HCT116 (cell line): ENCODE measurements at regions not wholly inside any gene's neighbourhood (a gene's known extent, or its start where the extent isn't known, plus 50 kb on each side); places are given as distances from the start of the nearest gene placed in this dataset.
A peak's percentile ranks its signal among the peaks of the same experiment; 100 is the strongest.

Source experiments
- ATAC-seq: fragments of 200-7000 bp; cut with Tn5 transposase; 2 replicates; pipeline ENCODE4 v1.9.1; 2020; ENCODE audit warnings: mild to moderate bottlenecking, moderate library complexity
- BruUV-seq: library from RNA; stranded (reverse); fragments of 400-500 nt; replicated peaks from 2 replicates; lab custom pipeline; 2021; lab: Mats Ljungman, UMichigan
- CTCF ChIA-PET: fragments of 300-600 bp; sonication (Branson Sonifier 250); formaldehyde crosslinking; loops from one replicate; lab custom pipeline; 2021; ENCODE audit warnings: antibody characterized with exemption; lab: Charles Lee
- POLR2A ChIA-PET: fragments of 300-600, 350-600 bp; sonication (Branson Sonifier 250); formaldehyde crosslinking; loops from one replicate; lab custom pipeline; 2021; ENCODE audit warnings: antibody characterized with exemption; lab: Charles Lee
- RAD21 ChIA-PET, 2 experiments: fragments of 300-600 bp; sonication (Branson Sonifier 250); formaldehyde crosslinking; loops; one replicate each; lab custom pipeline; 2023; ENCODE audit warnings: low total read pairs in 2 of 2; ENCODE audit not compliant: uncharacterized antibody in 2 of 2, unreplicated experiment in 2 of 2, low non-redundant PET in 1 of 2; lab: Charles Lee
- DNase-seq: peaks from one replicate; pipeline ENCODE4 v3.0.0-alpha.2; 2010; ENCODE audit warnings: low read depth, low spot score
- H2AFZ ChIP-seq: fragments of 200-600 bp; shearing (Covaris generic), sonication (generic); 2 replicates; pipeline ENCODE4 v1.6.1; 2017; ENCODE audit warnings: low read depth, mixed run types, mixed read lengths, antibody characterized with exemption, low read length; ENCODE audit not compliant: poor library complexity, severe bottlenecking
- H3K27ac ChIP-seq: 2 replicates; pipeline ENCODE4 v1.5.1; 2012; ENCODE audit warnings: low read depth, low read length
- H3K27me3 ChIP-seq: fragments of 200-600 bp; sonication (generic); 2 replicates; pipeline ENCODE4 v1.6.1; 2016; ENCODE audit warnings: mixed run types, low read length, mixed read lengths; ENCODE audit not compliant: insufficient read depth
- H3K36me3 ChIP-seq, 2 experiments: fragments of 200-500 bp in 1 of 2; fragments of 200-600 bp in 1 of 2; sonication (Bioruptor generic) in 1 of 2; sonication (generic) in 1 of 2; 2 replicates each; pipeline versions ENCODE4 v1.5.1 to v1.6.1; 2014 to 2016; ENCODE audit warnings: low read length in 2 of 2, inconsistent platforms in 1 of 2, mixed read lengths in 1 of 2, mixed run types in 1 of 2; ENCODE audit not compliant: insufficient read depth in 2 of 2, control insufficient read depth in 1 of 2
- H3K4me1 ChIP-seq, 2 experiments: fragments of 200-600 bp in 1 of 2; sonication (generic) in 1 of 2; 2 replicates each; pipeline versions ENCODE4 v1.5.1 to v1.6.1; 2012 to 2017; ENCODE audit warnings: low read length in 2 of 2, inconsistent platforms in 1 of 2, mild to moderate bottlenecking in 1 of 2, mixed read lengths in 1 of 2, mixed run types in 1 of 2, moderate library complexity in 1 of 2; ENCODE audit not compliant: insufficient read depth in 2 of 2, control insufficient read depth in 1 of 2
- H3K4me2 ChIP-seq: fragments of 200-600 bp; sonication (generic); 2 replicates; pipeline ENCODE4 v1.6.1; 2017; ENCODE audit warnings: mixed run types, low read length, mixed read lengths
- H3K4me3 ChIP-seq, 2 experiments: fragments of 200-600 bp in 1 of 2; sonication (generic) in 1 of 2; replicated peaks in 1 of 2; 2 replicates each; pipeline ENCODE4 v1.5.1; 2011 to 2016; ENCODE audit warnings: low read length in 2 of 2, control low read depth in 1 of 2, low read depth in 1 of 2, mild to moderate bottlenecking in 1 of 2, mixed read lengths in 1 of 2, mixed run types in 1 of 2
- H3K79me2 ChIP-seq: fragments of 200-600 bp; sonication (generic); 2 replicates; pipeline ENCODE4 v1.6.1; 2017; ENCODE audit warnings: mild to moderate bottlenecking, mixed run types, low read length, moderate library complexity, mixed read lengths; ENCODE audit not compliant: insufficient read depth
- H3K9ac ChIP-seq: fragments of 200-600 bp; sonication (generic); 2 replicates; pipeline ENCODE4 v1.6.1; 2016; ENCODE audit warnings: low read length, mixed read lengths
- H3K9me2 ChIP-seq: fragments of 200-600 bp; sonication (generic), shearing (Covaris generic); 2 replicates; pipeline ENCODE4 v1.6.1; 2017; ENCODE audit warnings: mixed run types, mild to moderate bottlenecking, moderate library complexity; ENCODE audit not compliant: insufficient read depth
- H3K9me3 ChIP-seq, 2 experiments: fragments of 200-500 bp in 1 of 2; fragments of 200-600 bp in 1 of 2; sonication (Bioruptor generic) in 1 of 2; sonication (generic) in 1 of 2; 2 replicates each; pipeline ENCODE4 v1.6.1; 2014 to 2017; ENCODE audit warnings: low read length in 2 of 2, mixed read lengths in 2 of 2, inconsistent platforms in 1 of 2, low read depth in 1 of 2, mild to moderate bottlenecking in 1 of 2, mixed run types in 1 of 2, moderate library complexity in 1 of 2; ENCODE audit not compliant: control insufficient read depth in 1 of 2, insufficient read depth in 1 of 2
- H4K20me1 ChIP-seq: fragments of 200-600 bp; sonication (generic), shearing (Covaris generic); 2 replicates; pipeline ENCODE4 v1.6.1; 2017; ENCODE audit warnings: mixed run types, mild to moderate bottlenecking, moderate library complexity; ENCODE audit not compliant: insufficient read depth
- CEBPB ChIP-seq: IDR thresholded peaks from 2 replicates; pipeline ENCODE4 v1.6.1; 2012; ENCODE audit warnings: low read depth
- EGR1 ChIP-seq: IDR thresholded peaks from 2 replicates; pipeline ENCODE4 v1.6.1; 2012; ENCODE audit warnings: low read depth
- ELF1 ChIP-seq: IDR thresholded peaks from 2 replicates; pipeline ENCODE4 v1.6.1; 2012; ENCODE audit warnings: low read depth, borderline replicate concordance
- FOSL1 ChIP-seq: IDR thresholded peaks from 2 replicates; pipeline ENCODE4 v1.6.1; 2012; ENCODE audit warnings: low read depth
- JUND ChIP-seq: IDR thresholded peaks from 2 replicates; pipeline ENCODE4 v1.6.1; 2012
- RAD21 ChIP-seq: IDR thresholded peaks from 2 replicates; pipeline ENCODE4 v1.6.1; 2012; ENCODE audit warnings: low read depth, mild to moderate bottlenecking
- SIN3A ChIP-seq: IDR thresholded peaks from 2 replicates; pipeline ENCODE4 v1.6.1; 2012; ENCODE audit warnings: low read depth
- SP1 ChIP-seq: IDR thresholded peaks from 2 replicates; pipeline ENCODE4 v1.6.1; 2012; ENCODE audit warnings: low read depth
- TCF7L2 ChIP-seq: IDR thresholded peaks from 2 replicates; pipeline ENCODE4 v1.7.0; 2011; ENCODE audit warnings: borderline replicate concordance, inconsistent platforms; ENCODE audit not compliant: insufficient read depth, insufficient read length; ENCODE audit errors: extremely low read depth
- ZNF274 ChIP-seq: fragments of 200-500 bp; sonication (Bioruptor generic); IDR thresholded peaks from 2 replicates; pipeline ENCODE4 v1.6.1; 2014; ENCODE audit warnings: mild to moderate bottlenecking, low read depth, low read length, inconsistent platforms
- intact Hi-C: fragments of 100-400 bp; cut with micrococcal nuclease; formaldehyde crosslinking; loops from 2 replicates; pipeline ENCODE4 v1.10.0; 2022
- TF ChIP-seq, protein P1 (sequence below), 3 experiments: fragments of 200-600 bp in 1 of 3; sonication (generic) in 1 of 3; IDR thresholded peaks in 2 of 3; conservative IDR thresholded peaks in 1 of 3; 2 replicates each; pipeline ENCODE4 v1.5.1; 2012 to 2017; ENCODE audit warnings: low read depth in 2 of 3, low read length in 2 of 3, antibody characterized with exemption in 1 of 3, borderline replicate concordance in 1 of 3, control low read depth in 1 of 3, mild to moderate bottlenecking in 1 of 3, mixed read lengths in 1 of 3, mixed run types in 1 of 3, moderate library complexity in 1 of 3; ENCODE audit not compliant: insufficient read depth in 1 of 3
- TF ChIP-seq, protein P2 (sequence below): IDR thresholded peaks from 2 replicates; pipeline ENCODE4 v1.6.1; 2011; ENCODE audit warnings: mild to moderate bottlenecking, low read length, moderate library complexity; ENCODE audit not compliant: insufficient replicate concordance; ENCODE audit errors: extremely low read depth
- TF ChIP-seq, protein P3 (sequence below): IDR thresholded peaks from 2 replicates; pipeline ENCODE4 v1.6.1; 2012

DNA sequence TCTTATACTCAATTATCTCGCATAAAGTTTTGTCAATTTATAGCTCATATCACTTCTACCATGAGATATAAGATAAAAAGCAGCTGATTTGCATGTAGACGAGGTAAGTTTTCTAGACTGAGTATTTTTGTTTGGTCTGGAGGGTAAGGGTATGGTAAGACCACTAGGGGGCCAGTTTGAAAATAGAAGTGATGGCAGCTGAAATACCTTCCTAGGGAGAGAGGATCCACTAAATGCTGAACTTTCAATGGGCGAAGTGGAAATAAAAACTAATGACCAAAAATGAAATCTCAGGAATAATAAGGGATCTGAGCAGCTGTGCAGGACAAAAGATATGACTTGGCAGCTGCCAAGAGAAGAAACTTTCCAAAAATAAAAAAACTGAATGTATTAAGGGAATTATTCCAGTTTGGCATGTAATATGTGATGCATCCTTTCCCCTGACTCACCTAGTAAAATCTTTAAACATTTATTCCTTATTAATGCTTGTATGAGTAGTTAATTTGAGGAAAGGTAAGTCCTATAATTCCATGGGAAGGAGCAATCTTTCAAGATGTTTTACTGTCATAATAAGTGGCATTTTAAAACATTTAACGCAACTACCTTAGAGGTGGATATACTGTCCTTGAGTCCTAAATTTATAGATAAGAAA, 754.5 kb downstream of the C12orf50 start:
- BruUV-seq, result no TSS peak
- ChIA-PET CTCF (interaction anchor here (0.6 to 1.4 kb wide), 2 partner anchors 8 to 12 kb away, joined by 3 read pairs; no protein-coding TSS in a partner anchor), POLR2A (no interaction called here)

More for the DNA sequence above, 754.5 kb downstream of the C12orf50 start:
- Histone ChIP-seq H3K27me3 (no peaks in the 10 kb centered on the region), H3K9me3 (no peaks in the 10 kb centered on the region), H3K27ac (no peak overlapping the region), H3K9me2 (no peaks in the 10 kb centered on the region), H3K9ac (no peak overlapping the region), H3K4me2 (no peak overlapping the region), H4K20me1 (no peaks in the 10 kb centered on the region), H3K4me3 (no peak overlapping the region), H3K79me2 (no peaks in the 10 kb centered on the region), H2AFZ (peak overlapping the region; percentile 8), H3K36me3 (no peaks in the 10 kb centered on the region), H3K4me1 (no peaks in the 10 kb centered on the region)
- RAD21 ChIA-PET, result no interaction called here
- ATAC-seq, result peak; percentile 77
- peak; percentile 19 for DNase-seq
- TF ChIP-seq CEBPB (no peak), SIN3A (no peak), TCF7L2 (no peak), ZNF274 (no peak), JUND (no peak), EGR1 (no peak), FOSL1 (no peak), SP1 (no peak), ELF1 (no peak), RAD21 (peak; percentile 50)
- TF ChIP-seq, protein P1, sequence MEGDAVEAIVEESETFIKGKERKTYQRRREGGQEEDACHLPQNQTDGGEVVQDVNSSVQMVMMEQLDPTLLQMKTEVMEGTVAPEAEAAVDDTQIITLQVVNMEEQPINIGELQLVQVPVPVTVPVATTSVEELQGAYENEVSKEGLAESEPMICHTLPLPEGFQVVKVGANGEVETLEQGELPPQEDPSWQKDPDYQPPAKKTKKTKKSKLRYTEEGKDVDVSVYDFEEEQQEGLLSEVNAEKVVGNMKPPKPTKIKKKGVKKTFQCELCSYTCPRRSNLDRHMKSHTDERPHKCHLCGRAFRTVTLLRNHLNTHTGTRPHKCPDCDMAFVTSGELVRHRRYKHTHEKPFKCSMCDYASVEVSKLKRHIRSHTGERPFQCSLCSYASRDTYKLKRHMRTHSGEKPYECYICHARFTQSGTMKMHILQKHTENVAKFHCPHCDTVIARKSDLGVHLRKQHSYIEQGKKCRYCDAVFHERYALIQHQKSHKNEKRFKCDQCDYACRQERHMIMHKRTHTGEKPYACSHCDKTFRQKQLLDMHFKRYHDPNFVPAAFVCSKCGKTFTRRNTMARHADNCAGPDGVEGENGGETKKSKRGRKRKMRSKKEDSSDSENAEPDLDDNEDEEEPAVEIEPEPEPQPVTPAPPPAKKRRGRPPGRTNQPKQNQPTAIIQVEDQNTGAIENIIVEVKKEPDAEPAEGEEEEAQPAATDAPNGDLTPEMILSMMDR (IDR thresholded peaks at IDR 0.05 in 2 of 3, conservative IDR thresholded peaks at IDR 0.05 in 1 of 3; ENCODE audit: borderline replicate concordance in 1 of 3, insufficient read depth in 1 of 3, low read depth in 2 of 3, low read length in 2 of 3), result peak; percentile 26 to 74 (median 67); a peak in 5 of 6 replicates
- TF ChIP-seq, protein P2, sequence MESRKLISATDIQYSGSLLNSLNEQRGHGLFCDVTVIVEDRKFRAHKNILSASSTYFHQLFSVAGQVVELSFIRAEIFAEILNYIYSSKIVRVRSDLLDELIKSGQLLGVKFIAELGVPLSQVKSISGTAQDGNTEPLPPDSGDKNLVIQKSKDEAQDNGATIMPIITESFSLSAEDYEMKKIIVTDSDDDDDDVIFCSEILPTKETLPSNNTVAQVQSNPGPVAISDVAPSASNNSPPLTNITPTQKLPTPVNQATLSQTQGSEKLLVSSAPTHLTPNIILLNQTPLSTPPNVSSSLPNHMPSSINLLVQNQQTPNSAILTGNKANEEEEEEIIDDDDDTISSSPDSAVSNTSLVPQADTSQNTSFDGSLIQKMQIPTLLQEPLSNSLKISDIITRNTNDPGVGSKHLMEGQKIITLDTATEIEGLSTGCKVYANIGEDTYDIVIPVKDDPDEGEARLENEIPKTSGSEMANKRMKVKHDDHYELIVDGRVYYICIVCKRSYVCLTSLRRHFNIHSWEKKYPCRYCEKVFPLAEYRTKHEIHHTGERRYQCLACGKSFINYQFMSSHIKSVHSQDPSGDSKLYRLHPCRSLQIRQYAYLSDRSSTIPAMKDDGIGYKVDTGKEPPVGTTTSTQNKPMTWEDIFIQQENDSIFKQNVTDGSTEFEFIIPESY, result no peak
- TF ChIP-seq, protein P3, sequence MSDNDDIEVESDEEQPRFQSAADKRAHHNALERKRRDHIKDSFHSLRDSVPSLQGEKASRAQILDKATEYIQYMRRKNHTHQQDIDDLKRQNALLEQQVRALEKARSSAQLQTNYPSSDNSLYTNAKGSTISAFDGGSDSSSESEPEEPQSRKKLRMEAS, result no peak
- intact Hi-C loops, result loop anchor here (5.0 to 10.0 kb wide), 3 partner anchors 573 to 720 kb away; no protein-coding TSS in a partner anchor
